ENCODE measurements at regions not wholly inside any gene's neighbourhood (a gene's known extent, or its start where the extent isn't known, plus 50 kb on each side); places are given as distances from the start of the nearest gene placed in this dataset.

- no peak for TF ChIP-seq CTCF (IDR thresholded peaks at IDR 0.05; ENCODE audit: insufficient read depth, low read depth, low read length)
- no peak overlapping the region for H3K4me3 ChIP-seq (ENCODE audit: low read depth, low read length)
- DNase-seq (ENCODE audit: low read depth) = no peak
These were observed 122.4 kb upstream of the HSD17B12 start for GRCh38 chr11:43558146-43558545.

DNA sequence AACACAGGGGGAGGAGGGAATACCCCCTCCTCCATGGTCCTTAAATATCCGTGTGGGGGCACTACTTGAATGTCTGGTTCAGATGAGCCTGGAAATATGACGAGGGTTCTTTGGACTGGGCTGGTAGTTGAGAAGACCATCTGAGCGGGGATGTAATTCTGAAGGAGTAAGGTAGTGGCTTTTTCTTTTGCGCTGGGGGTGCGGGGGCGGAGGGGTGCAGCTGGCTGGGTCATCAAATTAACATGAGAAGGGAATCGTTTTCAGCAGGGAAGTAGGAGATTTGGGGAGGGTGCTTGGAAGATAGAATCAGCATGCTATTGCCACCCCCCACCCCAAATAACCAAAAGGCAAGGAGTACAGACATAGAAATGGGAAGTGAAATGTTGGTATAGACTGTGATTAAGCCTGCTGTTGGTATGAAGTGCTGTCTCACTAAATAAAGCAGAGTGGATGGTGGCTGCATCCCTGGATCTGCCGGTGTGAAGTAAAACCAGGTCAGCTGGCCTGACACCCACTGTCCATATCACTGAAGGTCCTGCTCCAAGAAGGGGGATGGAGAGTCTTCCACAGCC lies 121.9 kb upstream of the HSD17B12 start:
- H3K4me3 ChIP-seq (ENCODE audit: low read depth, low read length) = no peak overlapping the region
- no peak for TF ChIP-seq CTCF (IDR thresholded peaks at IDR 0.05; ENCODE audit: insufficient read depth, low read depth, low read length)
- no peak for DNase-seq (ENCODE audit: low read depth)

DNA sequence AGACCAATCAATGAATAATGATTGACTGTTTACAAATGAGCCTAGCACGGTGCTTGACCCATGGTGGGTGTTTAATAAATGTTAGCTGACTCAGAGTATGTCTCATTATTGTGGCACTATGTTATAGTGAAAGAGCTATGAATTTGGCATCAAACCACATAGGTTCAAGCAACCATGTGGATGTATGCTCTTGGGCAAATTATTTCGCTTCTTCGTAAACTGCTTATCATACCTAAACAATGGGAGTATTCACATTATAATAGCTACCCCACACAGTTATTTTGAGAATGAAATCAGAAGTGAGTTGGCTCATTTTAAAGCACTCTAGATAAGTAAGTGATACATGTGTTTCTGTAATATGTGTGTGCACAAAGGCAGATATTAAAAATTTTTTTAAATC lies 118.7 kb upstream of the HSD17B12 start:
- no peak for TF ChIP-seq CTCF (IDR thresholded peaks at IDR 0.05; ENCODE audit: insufficient read depth, low read depth, low read length)
- H3K4me3 ChIP-seq (ENCODE audit: low read depth, low read length) = no peak overlapping the region
- DNase-seq (ENCODE audit: low read depth) = no peak

- no peak overlapping the region for H3K4me3 ChIP-seq (ENCODE audit: low read depth, low read length)
- peak; percentile 50 for DNase-seq (ENCODE audit: low read depth)
- TF ChIP-seq CTCF (IDR thresholded peaks at IDR 0.05; ENCODE audit: insufficient read depth, low read depth, low read length) = peak; percentile 80
These were observed 113.1 kb upstream of the HSD17B12 start for GRCh38 chr11:43567396-43567975.

DNA sequence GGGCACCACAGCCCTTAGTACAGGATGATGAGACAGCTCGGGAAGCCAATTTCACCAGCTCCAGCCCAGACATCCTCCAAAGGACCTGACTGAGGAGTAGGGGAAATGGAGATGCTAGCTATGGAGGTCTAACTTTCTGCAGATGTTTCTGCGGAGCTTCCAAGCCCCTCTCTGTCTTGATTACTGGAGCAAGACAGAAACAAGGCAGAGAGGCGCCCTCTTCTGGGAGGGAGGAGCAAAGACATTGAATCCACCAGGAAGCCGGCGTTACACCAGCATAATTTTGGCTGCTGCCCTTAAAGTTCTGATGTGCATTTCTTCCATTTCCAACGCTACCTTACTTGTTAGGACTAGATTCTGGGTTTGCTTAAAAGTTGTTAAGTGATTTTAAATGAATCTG lies 107.3 kb upstream of the HSD17B12 start:
- DNase-seq (ENCODE audit: low read depth) = no peak
- peak; percentile 49 for TF ChIP-seq CTCF (IDR thresholded peaks at IDR 0.05; ENCODE audit: insufficient read depth, low read depth, low read length)
- no peak overlapping the region for H3K4me3 ChIP-seq (ENCODE audit: low read depth, low read length)

DNA sequence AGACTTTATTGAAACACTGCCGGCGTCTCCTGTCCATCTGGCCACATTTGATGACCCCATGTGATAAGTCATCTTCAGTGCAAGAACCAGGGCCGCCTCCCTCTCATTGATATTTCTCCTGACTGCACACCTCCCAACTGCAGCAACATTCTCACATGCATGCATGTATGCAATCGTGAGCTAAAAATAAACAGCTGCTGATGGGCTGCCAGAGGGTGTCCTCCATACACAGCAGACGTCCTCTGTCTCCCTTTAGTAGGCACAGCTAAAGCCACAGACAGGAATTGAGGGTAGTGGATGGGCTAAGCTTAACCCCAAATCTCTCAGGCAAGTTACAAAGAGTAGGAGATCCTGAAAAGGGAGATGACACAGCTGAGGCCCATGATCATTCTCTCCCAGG lies 106.7 kb upstream of the HSD17B12 start:
- TF ChIP-seq CTCF (IDR thresholded peaks at IDR 0.05; ENCODE audit: insufficient read depth, low read depth, low read length) = no peak

GRCh38 chr11:43574411-43574810 lies 106.1 kb upstream of the HSD17B12 start:
- DNase-seq (ENCODE audit: low read depth) = no peak
- H3K4me3 ChIP-seq (ENCODE audit: low read depth, low read length) = no peak overlapping the region
- no peak for TF ChIP-seq CTCF (IDR thresholded peaks at IDR 0.05; ENCODE audit: insufficient read depth, low read depth, low read length)

More for the DNA sequence above, 106.7 kb upstream of the HSD17B12 start:
- no peak overlapping the region for H3K4me3 ChIP-seq (ENCODE audit: low read depth, low read length)
- no peak for DNase-seq (ENCODE audit: low read depth)
